ENCODE measurements at regions not wholly inside any gene's neighbourhood (a gene's known extent, or its start where the extent isn't known, plus 50 kb on each side); places are given as distances from the start of the nearest gene placed in this dataset.

- no peaks in the 10 kb centered on the region for H3K4me1 ChIP-seq (ENCODE audit: control insufficient read depth, extremely low read depth, insufficient read depth, low read length)
- no peaks in the 10 kb centered on the region for H3K27me3 ChIP-seq (ENCODE audit: control insufficient read depth, extremely low read depth, insufficient read depth, low read length)
- no peaks in the 10 kb centered on the region for H3K9me1 ChIP-seq (ENCODE audit: control insufficient read depth, extremely low read depth, insufficient read depth, low read length)
- no peaks in the 10 kb centered on the region for H3K79me2 ChIP-seq (ENCODE audit: control insufficient read depth, insufficient read depth, low read length)
- DNase-seq (ENCODE audit: low read depth, low spot score) (no peak), FAIRE-seq (no peak)
- no peaks in the 10 kb centered on the region for H4K20me1 ChIP-seq (ENCODE audit: control insufficient read depth, extremely low read depth, insufficient read depth, low read length)
- no peak overlapping the region for H2AFZ ChIP-seq (ENCODE audit: control insufficient read depth, low read length)
- dilution Hi-C loops (cut with MboI; ENCODE audit: extremely low pct_ligation_motif_present, low sequenced_read_pairs), result no loop called here
- no peak overlapping the region for H3K9ac ChIP-seq (ENCODE audit: control insufficient read depth, extremely low read depth, insufficient read depth, low read length)
- no peaks in the 10 kb centered on the region for H3K9me3 ChIP-seq (ENCODE audit: control insufficient read depth, low read depth, low read length)
- H3K4me2 ChIP-seq (ENCODE audit: control insufficient read depth, extremely low read depth, insufficient read depth, low read depth, low read length), result no peak overlapping the region
- H3K36me3 ChIP-seq (ENCODE audit: control insufficient read depth in 2 of 2, extremely low read depth in 1 of 2, insufficient read depth in 2 of 2, low read length in 2 of 2), result no peaks in the 10 kb centered on the region
- no peak overlapping the region for H3K27ac ChIP-seq (ENCODE audit: control insufficient read depth, insufficient read depth, low read length)
- no peak overlapping the region for H3K4me3 ChIP-seq (ENCODE audit: control insufficient read depth in 2 of 3, extremely low read depth in 1 of 3, insufficient read depth in 2 of 3, low read depth in 1 of 3, low read length in 3 of 3)
- no peak for TF ChIP-seq CTCF (optimal IDR thresholded peaks at IDR 0.05 in 1 of 3, IDR thresholded peaks at IDR 0.05 in 1 of 3, conservative IDR thresholded peaks at IDR 0.05 in 1 of 3; ENCODE audit: extremely low read depth in 1 of 3, insufficient read depth in 2 of 3, low read length in 3 of 3)
- no peak for TF ChIP-seq EZH2 (IDR thresholded peaks at IDR 0.05; ENCODE audit: low read length)
These were observed 66.8 kb upstream of the MBOAT1 start for GRCh38 chr6:20279051-20279450.

- no peaks in the 10 kb centered on the region for H4K20me1 ChIP-seq (ENCODE audit: control insufficient read depth, extremely low read depth, insufficient read depth, low read length)
- no peak for DNase-seq (ENCODE audit: low read depth, low spot score)
- no peaks in the 10 kb centered on the region for H3K36me3 ChIP-seq (ENCODE audit: control insufficient read depth in 2 of 2, extremely low read depth in 1 of 2, insufficient read depth in 2 of 2, low read length in 2 of 2)
- no peak overlapping the region for H3K27ac ChIP-seq (ENCODE audit: control insufficient read depth, insufficient read depth, low read length)
- H3K79me2 ChIP-seq (ENCODE audit: control insufficient read depth, insufficient read depth, low read length), result no peaks in the 10 kb centered on the region
- no peak overlapping the region for H3K9ac ChIP-seq (ENCODE audit: control insufficient read depth, extremely low read depth, insufficient read depth, low read length)
- no peaks in the 10 kb centered on the region for H3K9me3 ChIP-seq (ENCODE audit: control insufficient read depth, low read depth, low read length)
- H3K9me1 ChIP-seq (ENCODE audit: control insufficient read depth, extremely low read depth, insufficient read depth, low read length), result no peaks in the 10 kb centered on the region
- dilution Hi-C loops (cut with MboI; ENCODE audit: extremely low pct_ligation_motif_present, low sequenced_read_pairs), result no loop called here
- FAIRE-seq, result no peak
- no peaks in the 10 kb centered on the region for H3K27me3 ChIP-seq (ENCODE audit: control insufficient read depth, extremely low read depth, insufficient read depth, low read length)
- no peak overlapping the region for H2AFZ ChIP-seq (ENCODE audit: control insufficient read depth, low read length)
- no peak overlapping the region for H3K4me3 ChIP-seq (ENCODE audit: control insufficient read depth in 2 of 3, extremely low read depth in 1 of 3, insufficient read depth in 2 of 3, low read depth in 1 of 3, low read length in 3 of 3)
- H3K4me2 ChIP-seq (ENCODE audit: control insufficient read depth, extremely low read depth, insufficient read depth, low read depth, low read length), result no peak overlapping the region
- H3K4me1 ChIP-seq (ENCODE audit: control insufficient read depth, extremely low read depth, insufficient read depth, low read length), result no peaks in the 10 kb centered on the region
- no peak for TF ChIP-seq EZH2 (IDR thresholded peaks at IDR 0.05; ENCODE audit: low read length)
- no peak for TF ChIP-seq CTCF (optimal IDR thresholded peaks at IDR 0.05 in 1 of 3, IDR thresholded peaks at IDR 0.05 in 1 of 3, conservative IDR thresholded peaks at IDR 0.05 in 1 of 3; ENCODE audit: extremely low read depth in 1 of 3, insufficient read depth in 2 of 3, low read length in 3 of 3)
These were observed 67.5 kb upstream of the MBOAT1 start for GRCh38 chr6:20279608-20280287.
